ENCODE measurements at regions not wholly inside any gene's neighbourhood (a gene's known extent, or its start where the extent isn't known, plus 50 kb on each side); places are given as distances from the start of the nearest gene placed in this dataset.

DNA sequence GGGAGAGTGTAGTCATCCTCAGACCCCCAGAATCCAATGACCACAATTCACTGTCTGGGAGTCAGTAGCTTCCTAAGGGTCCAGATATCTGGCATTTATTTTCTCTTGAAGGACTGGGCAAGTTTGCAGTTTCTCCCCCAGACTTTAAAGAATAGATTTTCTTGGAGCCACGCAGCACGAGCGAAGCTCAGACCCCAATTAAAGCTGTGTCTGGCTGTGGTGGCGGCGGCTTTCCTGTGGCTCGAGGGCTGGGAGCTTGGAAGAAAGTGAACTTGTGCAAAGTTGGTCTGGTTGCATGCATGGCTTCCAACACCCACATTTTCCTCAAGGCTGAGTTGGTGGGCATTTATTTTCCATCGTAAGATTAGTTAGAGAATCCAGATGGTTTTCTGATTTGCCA, 105.0 kb downstream of the ACKR3 start:
- no peak overlapping the region for H3K4me3 ChIP-seq
- H3K4me1 ChIP-seq (ENCODE audit: low read depth) = no peaks in the 10 kb centered on the region
- H3K9me3 ChIP-seq = no peaks in the 10 kb centered on the region
- TF ChIP-seq, protein P1, sequence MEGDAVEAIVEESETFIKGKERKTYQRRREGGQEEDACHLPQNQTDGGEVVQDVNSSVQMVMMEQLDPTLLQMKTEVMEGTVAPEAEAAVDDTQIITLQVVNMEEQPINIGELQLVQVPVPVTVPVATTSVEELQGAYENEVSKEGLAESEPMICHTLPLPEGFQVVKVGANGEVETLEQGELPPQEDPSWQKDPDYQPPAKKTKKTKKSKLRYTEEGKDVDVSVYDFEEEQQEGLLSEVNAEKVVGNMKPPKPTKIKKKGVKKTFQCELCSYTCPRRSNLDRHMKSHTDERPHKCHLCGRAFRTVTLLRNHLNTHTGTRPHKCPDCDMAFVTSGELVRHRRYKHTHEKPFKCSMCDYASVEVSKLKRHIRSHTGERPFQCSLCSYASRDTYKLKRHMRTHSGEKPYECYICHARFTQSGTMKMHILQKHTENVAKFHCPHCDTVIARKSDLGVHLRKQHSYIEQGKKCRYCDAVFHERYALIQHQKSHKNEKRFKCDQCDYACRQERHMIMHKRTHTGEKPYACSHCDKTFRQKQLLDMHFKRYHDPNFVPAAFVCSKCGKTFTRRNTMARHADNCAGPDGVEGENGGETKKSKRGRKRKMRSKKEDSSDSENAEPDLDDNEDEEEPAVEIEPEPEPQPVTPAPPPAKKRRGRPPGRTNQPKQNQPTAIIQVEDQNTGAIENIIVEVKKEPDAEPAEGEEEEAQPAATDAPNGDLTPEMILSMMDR (IDR thresholded peaks at IDR 0.05) = no peak
- DNase-seq (no peak), ATAC-seq (no peak)
- intact Hi-C loops (cut with DNase I, micrococcal nuclease) = no loop called here
- no peaks in the 10 kb centered on the region for H3K36me3 ChIP-seq (ENCODE audit: low read depth)

DNA sequence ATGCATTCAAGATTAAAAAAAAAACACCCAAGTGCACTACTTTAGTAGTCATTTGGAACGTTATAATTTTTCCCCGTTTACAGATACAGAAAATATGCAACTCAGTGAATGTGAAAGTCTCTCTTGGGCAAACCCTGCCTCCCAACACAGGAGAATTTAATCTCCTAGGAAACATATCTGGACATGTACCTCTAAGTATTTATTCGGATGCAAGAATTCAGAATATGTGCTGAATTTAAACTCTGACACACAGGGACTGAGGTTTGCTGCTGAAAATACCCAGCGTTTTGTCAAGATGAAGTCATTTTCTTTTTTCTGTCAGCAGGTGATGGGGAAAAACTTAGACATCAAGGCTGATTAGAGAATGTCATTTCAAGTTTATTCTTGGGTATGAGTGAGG, 105.4 kb downstream of the ACKR3 start:
- no peaks in the 10 kb centered on the region for H3K4me1 ChIP-seq (ENCODE audit: low read depth)
- intact Hi-C loops (cut with DNase I, micrococcal nuclease) = no loop called here
- no peak overlapping the region for H3K4me3 ChIP-seq
- H3K36me3 ChIP-seq (ENCODE audit: low read depth) = no peaks in the 10 kb centered on the region
- TF ChIP-seq, protein P1 (IDR thresholded peaks at IDR 0.05) = no peak
- ATAC-seq = no peak
- no peak for DNase-seq
- H3K9me3 ChIP-seq = no peaks in the 10 kb centered on the region

DNA sequence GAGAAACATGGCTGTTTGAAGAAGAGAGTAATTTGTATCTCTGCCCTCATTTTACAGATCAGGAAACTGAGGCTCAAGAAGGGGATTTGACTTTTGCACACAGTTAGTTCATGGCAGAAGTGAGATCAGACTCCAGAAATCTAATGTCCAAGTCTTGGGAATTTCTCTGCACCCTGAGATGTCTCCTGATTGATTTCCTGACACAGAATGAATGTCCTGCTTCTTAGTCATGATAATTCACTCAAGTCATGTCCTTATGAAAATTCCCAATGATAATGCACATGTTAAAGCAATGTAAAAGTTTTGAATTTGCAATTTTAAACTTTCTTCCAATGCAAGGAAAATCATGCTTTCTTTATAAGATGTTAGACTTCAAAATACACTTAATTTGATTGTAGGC, 105.9 kb downstream of the ACKR3 start:
- DNase-seq (no peak), ATAC-seq (no peak)
- no peaks in the 10 kb centered on the region for H3K36me3 ChIP-seq (ENCODE audit: low read depth)
- no peaks in the 10 kb centered on the region for H3K9me3 ChIP-seq
- intact Hi-C loops (cut with DNase I, micrococcal nuclease) = no loop called here
- H3K4me1 ChIP-seq (ENCODE audit: low read depth) = no peaks in the 10 kb centered on the region
- TF ChIP-seq, protein P1 (IDR thresholded peaks at IDR 0.05) = no peak
- no peak overlapping the region for H3K4me3 ChIP-seq

DNA sequence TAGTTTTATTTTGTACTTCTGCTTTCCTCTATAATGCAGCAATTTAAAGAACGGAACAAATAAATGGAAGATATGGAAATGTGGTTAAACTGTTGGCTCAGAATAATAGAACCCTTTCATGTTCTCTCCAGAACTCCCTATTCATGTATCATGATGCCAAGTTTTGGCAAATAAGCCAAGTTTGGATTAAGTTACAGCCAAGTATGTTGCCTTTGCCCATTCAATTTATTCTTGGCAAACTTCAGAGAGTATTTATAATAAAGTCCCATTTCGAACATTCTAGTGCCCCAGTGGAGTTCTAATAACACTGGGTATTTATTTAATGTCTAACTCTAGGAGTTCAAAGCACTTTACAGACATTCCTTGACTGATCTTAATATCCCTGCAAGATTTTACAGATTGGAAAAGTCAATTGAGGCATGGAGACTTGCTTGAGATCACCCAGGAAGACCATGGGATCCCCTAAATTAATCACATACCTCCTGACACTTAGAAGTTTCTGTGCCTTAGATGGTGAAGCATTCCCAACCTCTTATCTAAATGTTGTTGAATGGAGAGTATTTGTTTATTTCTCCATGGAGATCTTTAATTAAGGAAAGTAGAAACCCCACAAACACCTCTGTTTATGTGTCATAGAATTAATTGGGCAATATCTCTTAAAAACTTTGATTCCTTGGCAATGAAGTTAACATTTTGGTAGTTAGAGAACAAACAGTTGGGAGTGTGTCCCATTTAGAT, 106.7 kb downstream of the ACKR3 start:
- TF ChIP-seq, protein P1 (IDR thresholded peaks at IDR 0.05) = no peak
- intact Hi-C loops (cut with DNase I, micrococcal nuclease) = no loop called here
- no peak overlapping the region for H3K4me3 ChIP-seq
- no peaks in the 10 kb centered on the region for H3K9me3 ChIP-seq
- no peak for DNase-seq
- no peaks in the 10 kb centered on the region for H3K36me3 ChIP-seq (ENCODE audit: low read depth)
- H3K4me1 ChIP-seq (ENCODE audit: low read depth) = no peaks in the 10 kb centered on the region
- no peak for ATAC-seq

DNA sequence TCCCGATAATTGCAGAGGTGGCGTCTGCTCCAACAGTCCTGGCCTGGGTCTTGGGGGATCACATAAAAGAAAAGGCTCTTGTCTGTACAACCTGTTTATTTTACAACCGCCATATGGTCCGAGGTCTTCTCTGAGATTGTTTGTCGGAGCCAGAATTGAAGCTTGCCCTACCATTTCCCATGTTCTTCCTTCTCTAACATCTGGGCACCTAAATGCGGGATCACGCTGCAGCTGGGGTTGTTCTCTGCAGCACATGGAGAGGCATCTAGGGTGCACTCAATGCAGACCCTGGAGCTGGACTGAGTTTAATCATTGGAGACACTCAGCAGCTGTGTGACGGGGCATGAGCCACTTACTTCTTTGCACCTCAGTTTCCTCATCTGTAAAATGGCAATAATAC, 107.7 kb downstream of the ACKR3 start:
- H3K4me1 ChIP-seq (ENCODE audit: low read depth) = no peaks in the 10 kb centered on the region
- TF ChIP-seq, protein P1 (IDR thresholded peaks at IDR 0.05) = no peak
- H3K9me3 ChIP-seq = no peaks in the 10 kb centered on the region
- DNase-seq (no peak), ATAC-seq (no peak)
- intact Hi-C loops (cut with DNase I, micrococcal nuclease) = no loop called here
- H3K4me3 ChIP-seq = no peak overlapping the region
- H3K36me3 ChIP-seq (ENCODE audit: low read depth) = no peaks in the 10 kb centered on the region

Data from mucosa of descending colon (tissue), 3 donors.